IMR-90 (cell line): ENCODE measurements at regions not wholly inside any gene's neighbourhood (a gene's known extent, or its start where the extent isn't known, plus 50 kb on each side); places are given as distances from the start of the nearest gene placed in this dataset.

Experiments used
- ATAC-seq: fragments of 200-7000 bp; cut with Tn5 transposase; 2 replicates; pipeline ENCODE4 v1.9.1; 2020; ENCODE audit warnings: low read depth, mild to moderate bottlenecking, moderate library complexity
- BruUV-seq: library from RNA; stranded (reverse); fragments of 400-500 nt; replicated peaks from 2 replicates; lab custom pipeline; 2021; lab: Mats Ljungman, UMichigan
- CTCF ChIA-PET: fragments of 300-600 bp; formaldehyde crosslinking; extraction: SDS; loops from one replicate; lab custom pipeline; 2021; ENCODE audit warnings: antibody characterized with exemption; lab: Yijun Ruan, JAX
- POLR2A ChIA-PET: fragments of 300-600 bp; sonication (Branson Sonifier 250); formaldehyde crosslinking; loops from one replicate; lab custom pipeline; 2022; ENCODE audit warnings: antibody characterized with exemption; ENCODE audit not compliant: unreplicated experiment; lab: Charles Lee
- DNase-seq: peaks from one replicate; pipeline ENCODE4 v3.0.0; 2013
- H2AFZ ChIP-seq: replicated peaks from 2 replicates; pipeline ENCODE3; 2013; ENCODE audit warnings: low read length, mild to moderate bottlenecking; ENCODE audit not compliant: poor library complexity
- H2AK5ac ChIP-seq: 2 replicates; pipeline ENCODE4 v1.6.1; 2013; ENCODE audit warnings: low read depth, low read length, inconsistent platforms
- H2AK9ac ChIP-seq: replicated peaks from 2 replicates; pipeline ENCODE3; 2013; ENCODE audit warnings: mild to moderate bottlenecking, low read depth, low read length, moderate library complexity; ENCODE audit not compliant: poor library complexity
- H2BK120ac ChIP-seq: 2 replicates; pipeline ENCODE4 v1.6.1; 2013; ENCODE audit warnings: low read depth, low read length, inconsistent platforms
- H2BK15ac ChIP-seq: 3 replicates; pipeline ENCODE4 v1.6.1; 2013; ENCODE audit warnings: low read depth, low read length, inconsistent platforms
- H2BK20ac ChIP-seq: 2 replicates; pipeline ENCODE4 v1.6.1; 2013; ENCODE audit warnings: low read depth, mild to moderate bottlenecking, inconsistent platforms, low read length, moderate library complexity
- H2BK5ac ChIP-seq: 2 replicates; pipeline ENCODE4 v1.6.1; 2013; ENCODE audit warnings: mild to moderate bottlenecking, low read depth, low read length, inconsistent platforms; ENCODE audit not compliant: poor library complexity, severe bottlenecking
- H3K14ac ChIP-seq: replicated peaks from 2 replicates; pipeline ENCODE4 v1.6.1; 2013; ENCODE audit warnings: low read depth, low read length, inconsistent platforms
- H3K18ac ChIP-seq: 2 replicates; pipeline ENCODE4 v1.6.1; 2013; ENCODE audit warnings: low read depth, low read length, control low read depth
- H3K23ac ChIP-seq: 2 replicates; pipeline ENCODE4 v1.6.1; 2013; ENCODE audit warnings: low read depth, low read length, inconsistent platforms
- H3K27ac ChIP-seq: 2 replicates; pipeline ENCODE4 v1.5.1; 2013; ENCODE audit warnings: mild to moderate bottlenecking, control low read depth, low read length; ENCODE audit not compliant: insufficient read depth
- H3K27me3 ChIP-seq: 2 replicates; pipeline ENCODE4 v1.6.1; 2013; ENCODE audit warnings: low read length; ENCODE audit not compliant: control insufficient read depth, insufficient read depth
- H3K36me3 ChIP-seq: 2 replicates; pipeline ENCODE4 v1.6.1; 2013; ENCODE audit warnings: low read length, mixed read lengths; ENCODE audit not compliant: control insufficient read depth, insufficient read depth
- H3K4ac ChIP-seq: 2 replicates; pipeline ENCODE4 v1.6.1; 2013; ENCODE audit warnings: low read depth, low read length, inconsistent platforms
- H3K4me1 ChIP-seq: 2 replicates; pipeline ENCODE4 v1.6.1; 2013; ENCODE audit warnings: low read length, mixed read lengths; ENCODE audit not compliant: control insufficient read depth, insufficient read depth
- H3K4me2 ChIP-seq: 2 replicates; pipeline ENCODE4 v1.6.1; 2013; ENCODE audit warnings: low read depth, mild to moderate bottlenecking, control low read depth, low read length, moderate library complexity
- H3K4me3 ChIP-seq: 2 replicates; pipeline ENCODE4 v1.5.1; 2013; ENCODE audit warnings: low read depth, mild to moderate bottlenecking, control low read depth, low read length, moderate library complexity; ENCODE audit not compliant: insufficient read depth
- H3K56ac ChIP-seq: 2 replicates; pipeline ENCODE4 v1.6.1; 2013; ENCODE audit warnings: low read length, inconsistent platforms; ENCODE audit not compliant: insufficient read depth; ENCODE audit errors: extremely low read depth
- H3K79me1 ChIP-seq, 2 experiments: 2 replicates each; pipeline ENCODE4 v1.6.1; 2013; ENCODE audit warnings: low read length in 2 of 2, inconsistent platforms in 1 of 2, low read depth in 1 of 2
- H3K9ac ChIP-seq: 2 replicates; pipeline ENCODE4 v1.6.1; 2013; ENCODE audit warnings: low read depth, low read length, control low read depth
- H3K9me1 ChIP-seq: 2 replicates; pipeline ENCODE4 v1.6.1; 2013; ENCODE audit warnings: low read length, inconsistent platforms; ENCODE audit not compliant: insufficient read depth
- H3K9me3 ChIP-seq: 2 replicates; pipeline ENCODE4 v1.6.1; 2013; ENCODE audit warnings: low read length; ENCODE audit not compliant: control insufficient read depth, insufficient read depth
- H4K20me1 ChIP-seq: 2 replicates; pipeline ENCODE4 v1.6.1; 2013; ENCODE audit warnings: low read length, inconsistent platforms; ENCODE audit not compliant: insufficient read depth
- H4K5ac ChIP-seq: 2 replicates; pipeline ENCODE4 v1.6.1; 2013; ENCODE audit warnings: mild to moderate bottlenecking, low read depth, low read length, control low read depth
- H4K8ac ChIP-seq, 2 experiments: 2 replicates each; pipeline ENCODE4 v1.6.1; 2013; ENCODE audit warnings: low read depth in 2 of 2, low read length in 2 of 2, control low read depth in 1 of 2, inconsistent platforms in 1 of 2
- H4K91ac ChIP-seq: 2 replicates; pipeline ENCODE4 v1.6.1; 2013; ENCODE audit warnings: low read depth, low read length, inconsistent platforms; ENCODE audit not compliant: insufficient read depth
- CEBPB ChIP-seq: IDR thresholded peaks from 2 replicates; pipeline ENCODE4 v1.6.1; 2012; ENCODE audit warnings: low read depth, low read length, improper control_type of control experiment
- MAFK ChIP-seq: IDR thresholded peaks from 2 replicates; pipeline ENCODE4 v1.6.1; 2012; ENCODE audit warnings: low read depth, low read length, improper control_type of control experiment
- WGBS, 2 experiments: methylation state at CpG; one replicate each; pipeline versions ENCODE4 v1.1.5 to v1.1.7; 2013; ENCODE audit warnings: missing lambda C conversion rate in 2 of 2; ENCODE audit not compliant: insufficient read length in 1 of 2; ENCODE audit errors: extremely low coverage in 2 of 2; 5-methylcytosine and 5-hydroxymethylcytosine counted together
- dilution Hi-C: fragments of 300-500 bp; cut with HindIII; formaldehyde crosslinking; loops from one replicate; pipeline ENCODE4 v1.14.3; 2018; ENCODE audit warnings: low sequenced_read_pairs; ENCODE audit not compliant: unreplicated experiment
- in situ Hi-C: fragments of 300-500 bp; cut with MboI; formaldehyde crosslinking; loops from 3 replicates; pipeline ENCODE4 v1.14.3; 2019; ENCODE audit warnings: low sequenced_read_pairs, inconsistent platforms, mixed read lengths
- intact Hi-C: fragments of 100-400 bp; cut with micrococcal nuclease; formaldehyde crosslinking; loops from 2 replicates; pipeline ENCODE4 v1.10.0; 2022

GRCh38 chr13:111984349-111984748 lies 82.6 kb upstream of the SOX1 start:
- no peaks in the 10 kb centered on the region for H4K20me1 ChIP-seq
- no peak overlapping the region for H4K91ac ChIP-seq
- no peak overlapping the region for H3K27ac ChIP-seq
- H3K4ac ChIP-seq: no peak overlapping the region
- no peak overlapping the region for H2AFZ ChIP-seq
- no peak overlapping the region for H3K9ac ChIP-seq
- dilution Hi-C loops: no loop called here
- in situ Hi-C loops: no loop called here
- no peak overlapping the region for H3K56ac ChIP-seq
- no peak overlapping the region for H4K5ac ChIP-seq
- no peak overlapping the region for H3K4me2 ChIP-seq
- H4K8ac ChIP-seq: no peak overlapping the region
- H3K27me3 ChIP-seq: no peaks in the 10 kb centered on the region
- ChIA-PET POLR2A (no interaction called here), CTCF (no interaction called here)
- ATAC-seq: no peak
- TF ChIP-seq MAFK (no peak), CEBPB (no peak)
- H3K9me1 ChIP-seq: no peaks in the 10 kb centered on the region
- H3K79me1 ChIP-seq: no peaks in the 10 kb centered on the region
- H2BK120ac ChIP-seq: no peak overlapping the region
- no peak overlapping the region for H3K4me3 ChIP-seq
- no peak for DNase-seq
- intact Hi-C loops: no loop called here
- H2BK5ac ChIP-seq: no peak overlapping the region
- no CpG with 5 or more reads among the region's 1 CpG for WGBS, 2 experiments
- peaks cover 20% of the 10 kb centered on the region for H3K9me3 ChIP-seq
- no peak overlapping the region for H3K14ac ChIP-seq
- no TSS peak for BruUV-seq
- no peak overlapping the region for H3K18ac ChIP-seq
- no peaks in the 10 kb centered on the region for H3K4me1 ChIP-seq
- H2AK5ac ChIP-seq: no peak overlapping the region
- no peak overlapping the region for H3K23ac ChIP-seq
- H3K36me3 ChIP-seq: no peaks in the 10 kb centered on the region
- H2BK15ac ChIP-seq: no peak overlapping the region
- no peak overlapping the region for H2AK9ac ChIP-seq
- H2BK20ac ChIP-seq: no peak overlapping the region
